HG02571 (cell line): ENCODE measurements at regions not wholly inside any gene's neighbourhood (a gene's known extent, or its start where the extent isn't known, plus 50 kb on each side); places are given as distances from the start of the nearest gene placed in this dataset.
A peak's percentile ranks its signal among the peaks of the same experiment; 100 is the strongest.
"Not testable (repeated sequence)": the region's sequence is repeated elsewhere in the genome, so short reads cannot be mapped to it uniquely, and the experiment has no call there.

Experiments
- ATAC-seq: cut with Tn5 transposase; IDR thresholded peaks from one replicate; pipeline ENCODE4 v1.9.1; 2021; ENCODE audit warnings: mild to moderate bottlenecking, moderate library complexity; ENCODE audit not compliant: unreplicated experiment

GRCh38 chr1:79777481-79778219 lies 771.1 kb upstream of the ADGRL4 start:
- peak; percentile 99 for ATAC-seq

GRCh38 chr1:79775402-79775801 lies 768.9 kb upstream of the ADGRL4 start:
- no peak for ATAC-seq

GRCh38 chr1:79773385-79773784 lies 766.9 kb upstream of the ADGRL4 start:
- ATAC-seq: no peak

GRCh38 chr1:79762461-79762860 lies 755.9 kb upstream of the ADGRL4 start:
- no peak for ATAC-seq

GRCh38 chr1:79760531-79760930 lies 754.0 kb upstream of the ADGRL4 start:
- no peak for ATAC-seq

- no peak for ATAC-seq
These were observed 743.1 kb upstream of the ADGRL4 start for GRCh38 chr1:79749607-79750006.

- ATAC-seq: no peak
These were observed 739.4 kb upstream of the ADGRL4 start for GRCh38 chr1:79745929-79746328.

- no peak for ATAC-seq
These were observed 738.2 kb upstream of the ADGRL4 start for GRCh38 chr1:79744746-79745145.

GRCh38 chr1:79741720-79742421 lies 735.3 kb upstream of the ADGRL4 start:
- ATAC-seq: peak; percentile 78

- no peak for ATAC-seq
These were observed 731.6 kb upstream of the ADGRL4 start for GRCh38 chr1:79738101-79738500.

- ATAC-seq: no peak
These were observed 730.7 kb upstream of the ADGRL4 start for GRCh38 chr1:79737193-79737592.

- no peak for ATAC-seq
These were observed 726.4 kb upstream of the ADGRL4 start for GRCh38 chr1:79732950-79733349.

- ATAC-seq: no peak
These were observed 720.4 kb upstream of the ADGRL4 start for GRCh38 chr1:79726911-79727310.

GRCh38 chr1:79726321-79726720 lies 719.8 kb upstream of the ADGRL4 start:
- no peak for ATAC-seq

GRCh38 chr1:79716447-79716846 lies 709.9 kb upstream of the ADGRL4 start:
- no peak for ATAC-seq

- no peak for ATAC-seq
These were observed 708.1 kb upstream of the ADGRL4 start for GRCh38 chr1:79714664-79715063.

- ATAC-seq: peak; percentile 92
These were observed 704.5 kb upstream of the ADGRL4 start for GRCh38 chr1:79711001-79711431.

- ATAC-seq: no peak
These were observed 702.2 kb upstream of the ADGRL4 start for GRCh38 chr1:79708646-79709265.

GRCh38 chr1:79705218-79705617 lies 698.7 kb upstream of the ADGRL4 start:
- ATAC-seq: no peak

- no peak for ATAC-seq
These were observed 697.5 kb upstream of the ADGRL4 start for GRCh38 chr1:79704067-79704466.

- ATAC-seq: not testable (repeated sequence)
These were observed 695.9 kb upstream of the ADGRL4 start for GRCh38 chr1:79702336-79702999.
